ENCODE measurements at regions not wholly inside any gene's neighbourhood (a gene's known extent, or its start where the extent isn't known, plus 50 kb on each side); places are given as distances from the start of the nearest gene placed in this dataset.

GRCh38 chr6:6704103-6705060 lies 115.9 kb downstream of the LY86 start:
- no peak overlapping the region for H3K4me3 Mint-ChIP-seq
- Histone ChIP-seq H3K36me3 (ENCODE audit: control insufficient read depth in 2 of 2, extremely low read depth in 1 of 2, insufficient read depth in 1 of 2, low read length in 1 of 2) (no peaks in the 10 kb centered on the region), H3K4me3 (ENCODE audit: control insufficient read depth in 1 of 2, extremely low read depth in 1 of 2, low read length in 1 of 2) (no peak overlapping the region), H3K27me3 (replicated peaks in 1 of 2; ENCODE audit: control insufficient read depth in 2 of 2, extremely low read depth in 1 of 2, insufficient read depth in 2 of 2, low read length in 1 of 2) (peaks cover 0 to 17% of the 10 kb centered on the region in 2 experiments), H3K27ac (ENCODE audit: low read length) (no peak overlapping the region), H3K4me1 (ENCODE audit: control insufficient read depth in 1 of 2, extremely low read depth in 1 of 2, insufficient read depth in 2 of 2, low read length in 2 of 2) (peaks cover 2 to 5% of the 10 kb centered on the region in 2 experiments), H3K9me3 (no peaks in the 10 kb centered on the region)
- H3K9me3 Mint-ChIP-seq: peaks cover 0 to 4% (median 0%) of the 10 kb centered on the region in 3 donors
- no peaks in the 10 kb centered on the region for H3K36me3 Mint-ChIP-seq
- H3K4me1 Mint-ChIP-seq: peaks cover 2 to 11% (median 5%) of the 10 kb centered on the region in 3 donors
- CTCF ChIA-PET: no interaction called here
- 85% methylated on average over 4 of the region's 13 CpGs for WGBS (ENCODE audit: insufficient coverage)
- H3K27ac Mint-ChIP-seq: no peak overlapping the region
- ATAC-seq (replicated peaks in 1 of 4) (no peak), DNase-seq (no peak)
- H3K27me3 Mint-ChIP-seq: peaks cover 0 to 9% of the 10 kb centered on the region in 2 donors
- POLR2A ChIA-PET: interaction anchor here in 1 of 2 donors (0.6 kb wide), 1 partner anchor 17 kb away, joined by 4 read pairs; no protein-coding TSS in a partner anchor

GRCh38 chr6:6705061-6705425 lies 116.5 kb downstream of the LY86 start:
- Histone ChIP-seq H3K9me3 (no peaks in the 10 kb centered on the region), H3K4me3 (ENCODE audit: control insufficient read depth in 1 of 2, extremely low read depth in 1 of 2, low read length in 1 of 2) (no peak overlapping the region), H3K36me3 (ENCODE audit: control insufficient read depth in 2 of 2, extremely low read depth in 1 of 2, insufficient read depth in 1 of 2, low read length in 1 of 2) (no peaks in the 10 kb centered on the region), H3K27me3 (replicated peaks in 1 of 2; ENCODE audit: control insufficient read depth in 2 of 2, extremely low read depth in 1 of 2, insufficient read depth in 2 of 2, low read length in 1 of 2) (peaks cover 0 to 17% of the 10 kb centered on the region in 2 experiments), H3K4me1 (ENCODE audit: control insufficient read depth in 1 of 2, extremely low read depth in 1 of 2, insufficient read depth in 2 of 2, low read length in 2 of 2) (peaks cover 2 to 5% of the 10 kb centered on the region in 2 experiments), H3K27ac (ENCODE audit: low read length) (no peak overlapping the region)
- ChIA-PET POLR2A (interaction anchor here in 1 of 2 donors (0.6 kb wide), 1 partner anchor 101 kb away, joined by 3 read pairs; no protein-coding TSS in a partner anchor), CTCF (no interaction called here)
- Mint-ChIP-seq H3K9me3 (peaks cover 0 to 4% (median 0%) of the 10 kb centered on the region in 3 donors), H3K27me3 (peaks cover 0 to 9% of the 10 kb centered on the region in 2 donors), H3K36me3 (no peaks in the 10 kb centered on the region), H3K4me3 (no peak overlapping the region), H3K27ac (no peak overlapping the region), H3K4me1 (peaks cover 2 to 11% (median 5%) of the 10 kb centered on the region in 3 donors)
- DNase-seq (no peak), ATAC-seq (replicated peaks in 1 of 4) (no peak)
- 100% methylated on average over 1 of the region's 3 CpGs for WGBS (ENCODE audit: insufficient coverage)

DNA sequence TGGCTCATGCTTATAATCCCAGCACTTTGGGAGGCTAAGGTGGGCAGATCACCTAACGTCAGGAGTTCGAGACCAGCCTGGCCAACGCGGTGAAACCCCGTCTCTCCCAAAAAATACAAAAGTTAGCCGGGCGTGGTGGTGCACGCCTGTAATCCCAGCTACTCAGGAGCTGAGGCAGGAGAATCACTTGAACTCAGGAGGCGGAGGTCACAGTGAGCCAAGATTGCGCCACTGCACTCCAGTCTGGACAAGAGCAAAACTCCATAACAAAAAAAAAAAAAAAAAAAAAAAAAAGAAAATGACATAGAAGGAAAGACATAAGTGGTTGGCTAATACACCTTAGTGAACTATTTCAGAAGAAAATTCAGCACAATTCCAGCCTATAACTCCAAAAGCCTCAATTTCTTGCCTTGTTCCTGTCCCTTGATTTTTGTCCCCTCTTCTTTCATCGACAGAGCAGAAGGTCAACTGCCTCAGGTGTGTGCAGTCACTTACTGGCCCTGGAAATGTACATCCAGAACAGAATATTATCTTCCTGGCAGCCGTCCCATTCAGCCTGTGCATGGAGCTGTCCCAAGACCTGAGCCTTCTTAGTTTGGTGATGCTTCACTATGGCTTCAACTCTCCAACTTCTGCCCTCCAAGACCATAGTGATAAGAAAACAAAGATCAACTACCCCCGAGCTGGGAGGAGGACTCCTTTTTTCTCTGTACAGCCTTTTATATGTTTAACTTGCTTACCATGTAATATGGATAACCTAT lies 117.6 kb downstream of the LY86 start:
- Histone ChIP-seq H3K4me1 (ENCODE audit: control insufficient read depth in 1 of 2, extremely low read depth in 1 of 2, insufficient read depth in 2 of 2, low read length in 2 of 2) (peaks cover 2 to 5% of the 10 kb centered on the region in 2 experiments), H3K36me3 (ENCODE audit: control insufficient read depth in 2 of 2, extremely low read depth in 1 of 2, insufficient read depth in 1 of 2, low read length in 1 of 2) (no peaks in the 10 kb centered on the region), H3K9me3 (no peaks in the 10 kb centered on the region), H3K4me3 (ENCODE audit: control insufficient read depth in 1 of 2, extremely low read depth in 1 of 2, low read length in 1 of 2) (no peak overlapping the region), H3K27me3 (replicated peaks in 1 of 2; ENCODE audit: control insufficient read depth in 2 of 2, extremely low read depth in 1 of 2, insufficient read depth in 2 of 2, low read length in 1 of 2) (peaks cover 0 to 8% of the 10 kb centered on the region in 2 experiments), H3K27ac (ENCODE audit: low read length) (no peak overlapping the region)
- Mint-ChIP-seq H3K36me3 (no peaks in the 10 kb centered on the region), H3K27ac (no peak overlapping the region), H3K4me3 (no peak overlapping the region), H3K27me3 (peaks cover 0 to 16% of the 10 kb centered on the region in 2 donors), H3K4me1 (peaks cover 5 to 19% (median 6%) of the 10 kb centered on the region in 3 donors), H3K9me3 (peaks cover 0 to 4% (median 0%) of the 10 kb centered on the region in 3 donors)
- CTCF ChIA-PET: no interaction called here
- 87% methylated on average over 9 of the region's 13 CpGs for WGBS (ENCODE audit: insufficient coverage)
- POLR2A ChIA-PET: no interaction called here
- DNase-seq: no peak
- no peak for ATAC-seq (replicated peaks in 1 of 4)

GRCh38 chr6:6707143-6707542 lies 118.6 kb downstream of the LY86 start:
- CTCF ChIA-PET: interaction anchor here in 1 of 2 donors (0.6 kb wide), 1 partner anchor 17 kb away, joined by 3 read pairs; no protein-coding TSS in a partner anchor

DNA sequence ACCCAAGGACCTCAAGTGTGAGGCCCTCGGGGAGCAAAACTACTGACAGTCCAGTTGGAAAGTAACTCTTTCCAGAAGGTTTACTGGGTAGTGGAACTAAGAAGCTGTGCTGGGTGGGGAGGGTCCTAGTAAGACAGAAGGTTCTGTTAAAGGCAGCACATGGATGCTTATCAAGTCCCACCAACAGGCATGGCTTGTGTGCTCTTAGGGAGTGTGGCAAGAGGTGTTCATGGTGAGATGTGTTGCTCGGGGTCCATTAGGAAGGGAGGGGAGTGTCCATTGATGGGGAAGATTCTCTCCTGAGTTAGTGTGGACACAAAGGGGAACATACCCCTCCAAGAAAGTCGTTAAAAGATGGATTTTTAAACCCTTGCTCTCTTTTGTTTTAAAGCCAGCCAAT lies 120.6 kb downstream of the LY86 start:
- H3K27ac Mint-ChIP-seq: no peak overlapping the region
- peaks cover 19 to 33% (median 29%) of the 10 kb centered on the region in 3 donors for H3K4me1 Mint-ChIP-seq
- Histone ChIP-seq H3K27ac (ENCODE audit: low read length) (no peak overlapping the region), H3K4me1 (ENCODE audit: control insufficient read depth in 1 of 2, extremely low read depth in 1 of 2, insufficient read depth in 2 of 2, low read length in 2 of 2) (peaks cover 18 to 22% of the 10 kb centered on the region in 2 experiments), H3K36me3 (ENCODE audit: control insufficient read depth in 2 of 2, extremely low read depth in 1 of 2, insufficient read depth in 1 of 2, low read length in 1 of 2) (no peaks in the 10 kb centered on the region), H3K27me3 (replicated peaks in 1 of 2; ENCODE audit: control insufficient read depth in 2 of 2, extremely low read depth in 1 of 2, insufficient read depth in 2 of 2, low read length in 1 of 2) (peaks cover 0 to 24% of the 10 kb centered on the region in 2 experiments), H3K9me3 (no peaks in the 10 kb centered on the region), H3K4me3 (ENCODE audit: control insufficient read depth in 1 of 2, extremely low read depth in 1 of 2, low read length in 1 of 2) (no peak overlapping the region)
- H3K9me3 Mint-ChIP-seq: peaks cover 0 to 4% (median 0%) of the 10 kb centered on the region in 3 donors
- peaks cover 0 to 24% of the 10 kb centered on the region in 2 donors for H3K27me3 Mint-ChIP-seq
- DNase-seq (no peak), ATAC-seq (replicated peaks in 1 of 4) (no peak)
- 74% methylated on average over 3 of the region's 3 CpGs for WGBS (ENCODE audit: insufficient coverage)
- H3K36me3 Mint-ChIP-seq: no peaks in the 10 kb centered on the region
- POLR2A ChIA-PET: no interaction called here
- CTCF ChIA-PET: interaction anchor here in 1 of 2 donors (0.6 kb wide), 1 partner anchor 11 kb away, joined by 3 read pairs; no protein-coding TSS in a partner anchor
- H3K4me3 Mint-ChIP-seq: no peak overlapping the region

More at GRCh38 chr6:6707143-6707542, 118.6 kb downstream of the LY86 start:
- Histone ChIP-seq H3K4me3 (ENCODE audit: control insufficient read depth in 1 of 2, extremely low read depth in 1 of 2, low read length in 1 of 2) (no peak overlapping the region), H3K27me3 (replicated peaks in 1 of 2; ENCODE audit: control insufficient read depth in 2 of 2, extremely low read depth in 1 of 2, insufficient read depth in 2 of 2, low read length in 1 of 2) (peaks cover 0 to 12% of the 10 kb centered on the region in 2 experiments), H3K9me3 (no peaks in the 10 kb centered on the region), H3K36me3 (ENCODE audit: control insufficient read depth in 2 of 2, extremely low read depth in 1 of 2, insufficient read depth in 1 of 2, low read length in 1 of 2) (no peaks in the 10 kb centered on the region), H3K27ac (ENCODE audit: low read length) (no peak overlapping the region), H3K4me1 (ENCODE audit: control insufficient read depth in 1 of 2, extremely low read depth in 1 of 2, insufficient read depth in 2 of 2, low read length in 2 of 2) (peaks cover 10 to 14% of the 10 kb centered on the region in 2 experiments)
- WGBS (ENCODE audit: insufficient coverage): no CpG with 5 or more reads among the region's 6 CpGs
- POLR2A ChIA-PET: no interaction called here
- ATAC-seq (replicated peaks in 1 of 4): no peak
- H3K4me3 Mint-ChIP-seq: no peak overlapping the region
- H3K9me3 Mint-ChIP-seq: peaks cover 0 to 4% (median 0%) of the 10 kb centered on the region in 3 donors
- peaks cover 14 to 30% (median 16%) of the 10 kb centered on the region in 3 donors for H3K4me1 Mint-ChIP-seq
- H3K27ac Mint-ChIP-seq: no peak overlapping the region
- peaks cover 0 to 18% of the 10 kb centered on the region in 2 donors for H3K27me3 Mint-ChIP-seq
- no peak for DNase-seq
- H3K36me3 Mint-ChIP-seq: no peaks in the 10 kb centered on the region
